ENCODE measurements at regions not wholly inside any gene's neighbourhood (a gene's known extent, or its start where the extent isn't known, plus 50 kb on each side); places are given as distances from the start of the nearest gene placed in this dataset.

- no peak for TF ChIP-seq ZNF263 (CRISPR knock-in tag; IDR thresholded peaks at IDR 0.05)
- no peak for TF ChIP-seq NFAT5 (CRISPR knock-in tag; IDR thresholded peaks at IDR 0.05)
- TF ChIP-seq SMAD1 (CRISPR knock-in tag; IDR thresholded peaks at IDR 0.05; ENCODE audit: borderline replicate concordance, low read depth): no peak
- no peak for TF ChIP-seq BCLAF1 (IDR thresholded peaks at IDR 0.05)
- TF ChIP-seq BHLHE40 (IDR thresholded peaks at IDR 0.05; ENCODE audit: low read length): no peak
- TF ChIP-seq HDAC2 (CRISPR knock-in tag; IDR thresholded peaks at IDR 0.05): no peak
- TF ChIP-seq ZNF564 (CRISPR knock-in tag; IDR thresholded peaks at IDR 0.05): no peak
- no peak for TF ChIP-seq ZNF121 (CRISPR knock-in tag; IDR thresholded peaks at IDR 0.05)
- TF ChIP-seq GABPA (IDR thresholded peaks at IDR 0.05; ENCODE audit: low read depth, low read length): no peak
- TF ChIP-seq GABPA (CRISPR knock-in tag; IDR thresholded peaks at IDR 0.05; ENCODE audit: low read depth): no peak
- no peak for TF ChIP-seq JUND (CRISPR knock-in tag; IDR thresholded peaks at IDR 0.05)
Observed at GRCh38 chr1:25111706-25112105, 120.6 kb downstream of the SYF2 start.

All from HepG2 (cell line).